ENCODE measurements at regions not wholly inside any gene's neighbourhood (a gene's known extent, or its start where the extent isn't known, plus 50 kb on each side); places are given as distances from the start of the nearest gene placed in this dataset.

DNA sequence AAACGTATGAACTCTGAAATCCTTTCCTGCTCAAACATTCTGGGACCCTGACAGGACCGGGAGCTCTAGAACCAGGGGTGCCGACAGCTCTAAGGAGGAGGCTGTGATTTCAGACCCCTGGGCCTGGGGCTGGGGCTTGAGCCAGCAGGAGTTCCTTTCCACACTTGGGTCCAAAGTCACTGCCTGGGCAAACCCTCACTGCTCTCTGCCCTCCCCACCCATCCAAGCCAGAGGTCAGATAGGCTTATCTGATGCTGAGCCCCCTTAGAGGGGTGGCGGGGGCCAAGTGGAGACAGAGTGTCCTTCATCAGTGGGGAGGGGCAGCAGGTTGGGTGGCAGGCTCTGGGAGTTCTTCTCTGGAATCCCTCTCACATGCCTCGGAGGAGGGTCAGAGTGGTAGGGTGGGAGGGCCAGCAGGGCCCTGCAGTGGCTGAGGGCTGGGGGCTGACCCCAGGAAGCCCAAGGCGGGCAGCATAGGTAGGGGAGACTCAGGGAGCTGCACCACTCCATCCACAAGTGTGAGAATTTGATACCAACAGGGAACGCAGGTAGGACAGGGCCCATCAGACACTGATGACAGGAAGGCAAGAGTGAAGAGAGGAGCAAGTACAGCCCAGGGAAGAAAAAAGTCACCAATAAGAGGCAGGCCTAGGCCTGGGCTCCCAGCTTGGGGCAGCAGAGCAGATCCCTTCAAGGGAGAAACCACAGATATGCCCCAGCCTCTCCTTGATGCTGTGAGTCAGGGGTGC, 121.0 kb downstream of the MRPL14 start:
- Histone ChIP-seq H3K9me3 (no peaks in the 10 kb centered on the region), H3K27ac (no peak overlapping the region), H3K4me1 (peaks cover 5% of the 10 kb centered on the region), H3K27me3 (no peaks in the 10 kb centered on the region), H3K36me3 (ENCODE audit: low read depth, missing control alignments) (no peaks in the 10 kb centered on the region), H3K4me3 (no peak overlapping the region)
- no peak for DNase-seq
- intact Hi-C loops (cut with DNase I; ENCODE audit: low total_unique reads), result no loop called here
- TF ChIP-seq POLR2A (IDR thresholded peaks at IDR 0.05), result no peak
- TF ChIP-seq, protein P1, sequence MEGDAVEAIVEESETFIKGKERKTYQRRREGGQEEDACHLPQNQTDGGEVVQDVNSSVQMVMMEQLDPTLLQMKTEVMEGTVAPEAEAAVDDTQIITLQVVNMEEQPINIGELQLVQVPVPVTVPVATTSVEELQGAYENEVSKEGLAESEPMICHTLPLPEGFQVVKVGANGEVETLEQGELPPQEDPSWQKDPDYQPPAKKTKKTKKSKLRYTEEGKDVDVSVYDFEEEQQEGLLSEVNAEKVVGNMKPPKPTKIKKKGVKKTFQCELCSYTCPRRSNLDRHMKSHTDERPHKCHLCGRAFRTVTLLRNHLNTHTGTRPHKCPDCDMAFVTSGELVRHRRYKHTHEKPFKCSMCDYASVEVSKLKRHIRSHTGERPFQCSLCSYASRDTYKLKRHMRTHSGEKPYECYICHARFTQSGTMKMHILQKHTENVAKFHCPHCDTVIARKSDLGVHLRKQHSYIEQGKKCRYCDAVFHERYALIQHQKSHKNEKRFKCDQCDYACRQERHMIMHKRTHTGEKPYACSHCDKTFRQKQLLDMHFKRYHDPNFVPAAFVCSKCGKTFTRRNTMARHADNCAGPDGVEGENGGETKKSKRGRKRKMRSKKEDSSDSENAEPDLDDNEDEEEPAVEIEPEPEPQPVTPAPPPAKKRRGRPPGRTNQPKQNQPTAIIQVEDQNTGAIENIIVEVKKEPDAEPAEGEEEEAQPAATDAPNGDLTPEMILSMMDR (IDR thresholded peaks at IDR 0.05), result no peak
- WGBS, 2 donors, result 87% methylated on average over 4 to 7 of the region's 7 CpGs

DNA sequence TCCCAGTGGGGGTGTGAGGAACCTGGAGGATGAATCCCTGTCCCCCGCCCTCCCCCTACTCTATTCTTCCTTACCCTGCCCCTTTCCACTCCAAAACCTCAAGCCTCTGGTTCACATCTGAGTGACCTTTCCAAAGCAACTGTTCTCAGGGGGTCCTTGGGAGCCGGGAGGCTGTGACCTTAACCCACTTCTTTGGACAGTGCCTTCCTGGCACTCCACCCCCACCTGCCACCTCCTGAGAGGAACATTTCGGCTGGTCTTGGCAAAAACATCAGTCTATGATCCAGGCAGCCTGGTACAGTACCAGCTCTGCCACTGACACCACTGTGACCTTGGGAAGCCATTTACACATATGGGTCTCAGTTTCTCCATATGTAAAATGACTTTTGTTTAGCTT, 121.7 kb downstream of the MRPL14 start:
- DNase-seq, result no peak
- Histone ChIP-seq H3K27me3 (no peaks in the 10 kb centered on the region), H3K27ac (no peak overlapping the region), H3K4me1 (peaks cover 5% of the 10 kb centered on the region), H3K36me3 (ENCODE audit: low read depth, missing control alignments) (no peaks in the 10 kb centered on the region), H3K9me3 (no peaks in the 10 kb centered on the region), H3K4me3 (no peak overlapping the region)
- WGBS, 2 donors, result 63 to 68% methylated on average over 2 to 3 of the region's 3 CpGs
- TF ChIP-seq POLR2A (IDR thresholded peaks at IDR 0.05), result no peak
- TF ChIP-seq, protein P1 (IDR thresholded peaks at IDR 0.05), result no peak
- intact Hi-C loops (cut with DNase I; ENCODE audit: low total_unique reads), result no loop called here

DNA sequence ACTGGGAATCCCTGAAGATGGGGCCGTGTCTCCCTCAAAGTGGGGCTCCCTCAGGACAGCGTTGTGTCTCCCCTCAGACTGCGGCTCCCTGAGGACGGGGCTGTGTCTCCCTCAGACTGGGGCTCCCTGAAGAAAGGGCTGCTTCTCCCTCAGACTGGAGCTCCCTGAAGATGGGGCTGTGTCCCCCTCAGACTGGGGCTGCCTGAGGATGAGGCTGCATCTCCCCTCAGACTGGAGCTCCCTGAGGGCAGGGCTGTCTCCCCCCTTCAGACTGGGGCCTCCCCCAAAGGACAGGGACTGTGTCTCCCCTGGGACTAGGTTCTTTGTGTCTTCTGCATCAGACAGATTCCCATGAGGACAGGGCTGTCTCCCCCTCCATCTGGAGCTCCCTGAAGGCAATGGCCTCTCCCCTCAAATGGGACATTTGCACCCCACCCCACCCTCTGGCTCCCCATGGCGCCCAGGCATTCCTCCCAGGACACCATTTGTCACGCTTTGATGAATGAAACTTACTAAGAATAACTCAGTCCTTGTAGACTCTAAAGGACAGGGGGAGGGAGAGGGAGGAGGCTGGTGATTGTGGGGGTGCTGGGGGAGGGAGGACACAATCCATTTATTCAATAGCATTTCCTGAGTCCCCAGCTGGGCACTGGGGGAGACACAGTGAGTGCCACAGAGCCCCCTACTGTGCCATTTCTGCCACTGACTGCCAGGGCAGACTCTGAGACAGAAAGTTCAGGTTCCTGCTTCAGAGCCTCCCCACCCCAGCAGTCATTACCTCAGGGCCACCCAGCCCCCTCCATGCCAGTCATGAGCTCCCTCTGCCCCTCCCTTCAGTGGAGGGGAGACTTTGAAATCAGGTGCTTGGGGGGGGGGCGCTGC, 122.4 kb downstream of the MRPL14 start:
- Histone ChIP-seq H3K27ac (no peak overlapping the region), H3K36me3 (ENCODE audit: low read depth, missing control alignments) (no peaks in the 10 kb centered on the region), H3K4me3 (no peak overlapping the region), H3K27me3 (no peaks in the 10 kb centered on the region), H3K9me3 (no peaks in the 10 kb centered on the region), H3K4me1 (peaks cover 5% of the 10 kb centered on the region)
- 74 to 81% methylated on average over 3 to 7 of the region's 7 CpGs for WGBS, 2 donors
- intact Hi-C loops (cut with DNase I; ENCODE audit: low total_unique reads), result no loop called here
- no peak for DNase-seq
- TF ChIP-seq, protein P1 (IDR thresholded peaks at IDR 0.05), result no peak
- TF ChIP-seq POLR2A (IDR thresholded peaks at IDR 0.05), result no peak

DNA sequence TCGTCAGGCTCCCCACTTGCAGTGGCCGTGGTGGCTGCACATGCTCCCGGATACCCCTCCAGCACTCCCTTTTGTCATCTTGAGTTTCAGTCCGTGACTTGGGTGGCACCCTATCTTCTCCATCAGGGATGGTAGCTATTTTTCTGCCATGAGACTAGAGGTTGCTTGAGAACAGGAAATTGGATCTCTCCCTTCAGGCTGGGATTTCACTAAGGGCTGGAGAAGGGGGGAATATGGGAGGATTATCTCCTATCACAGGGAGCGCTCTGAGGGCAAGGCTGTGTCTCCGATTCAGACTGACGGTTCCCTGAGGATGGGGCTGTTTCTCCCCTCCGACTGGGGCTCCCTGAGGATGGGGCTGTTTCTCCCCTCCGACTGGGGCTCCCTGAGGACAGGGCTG, 123.1 kb downstream of the MRPL14 start:
- peaks cover 5% of the 10 kb centered on the region for H3K4me1 ChIP-seq

More for the DNA sequence above, 123.1 kb downstream of the MRPL14 start:
- H3K27ac ChIP-seq, result no peak overlapping the region
- H3K9me3 ChIP-seq, result no peaks in the 10 kb centered on the region
- WGBS, 2 donors, result 70 to 88% methylated on average over 8 to 9 of the region's 9 CpGs
- DNase-seq, result no peak
- intact Hi-C loops (cut with DNase I; ENCODE audit: low total_unique reads), result no loop called here
- no peaks in the 10 kb centered on the region for H3K27me3 ChIP-seq
- H3K4me3 ChIP-seq, result no peak overlapping the region
- TF ChIP-seq, protein P1 (IDR thresholded peaks at IDR 0.05), result no peak
- no peak for TF ChIP-seq POLR2A (IDR thresholded peaks at IDR 0.05)
- H3K36me3 ChIP-seq (ENCODE audit: low read depth, missing control alignments), result no peaks in the 10 kb centered on the region
